Ovary (tissue), 3 donors: ENCODE measurements at regions not wholly inside any gene's neighbourhood (a gene's known extent, or its start where the extent isn't known, plus 50 kb on each side); places are given as distances from the start of the nearest gene placed in this dataset.

ENCODE experiments used
- CTCF ChIP-seq, 3 donors: fragments of 450-650 bp in 2 of 3; fragments of 200-600 bp in 1 of 3; IDR thresholded peaks; one replicate each; pipeline versions ENCODE4 v1.5.1 to v1.8.0; 2016 to 2022; ENCODE audit warnings: antibody characterized with exemption in 3 of 3, mild to moderate bottlenecking in 1 of 3
- EP300 ChIP-seq: sonication (generic); formaldehyde crosslinking; IDR thresholded peaks from one replicate; pipeline ENCODE4 v1.6.1; 2017; ENCODE audit warnings: antibody characterized with exemption
- donor health status: DM: no; HTN: no; CAD: no.

- no peak for TF ChIP-seq CTCF (IDR thresholded peaks at IDR 0.05)
- no peak for TF ChIP-seq EP300
Measured at GRCh38 chr5:17147170-17147569, 70.3 kb upstream of the BASP1 start.
